Smooth muscle cell (in vitro differentiated cells): ENCODE measurements at regions not wholly inside any gene's neighbourhood (a gene's known extent, or its start where the extent isn't known, plus 50 kb on each side); places are given as distances from the start of the nearest gene placed in this dataset.

Experiments used
- DNase-seq: peaks from one replicate; lab custom pipeline; 2025; ENCODE audit not compliant: unreplicated experiment; lab: John Stamatoyannopoulos, UW
- H2AFZ ChIP-seq: fragments of 200-600 bp; sonication (generic); 2 replicates; pipeline ENCODE4 v1.6.0; 2016; ENCODE audit warnings: antibody characterized with exemption, low read depth, mild to moderate bottlenecking
- H3F3A ChIP-seq: fragments of 200-600 bp; sonication (generic); 2 replicates; pipeline ENCODE4 v1.6.0; 2017; ENCODE audit warnings: antibody characterized with exemption, low read depth
- H3K27ac ChIP-seq: fragments of 200-600 bp; sonication (generic); 2 replicates; pipeline ENCODE4 v1.5.1; 2016; ENCODE audit warnings: low read depth, mild to moderate bottlenecking
- H3K27me3 ChIP-seq: fragments of 200-600 bp; sonication (generic); 2 replicates; pipeline ENCODE4 v1.6.1; 2016; ENCODE audit warnings: low read depth, mild to moderate bottlenecking
- H3K36me3 ChIP-seq: fragments of 200-600 bp; sonication (generic); 2 replicates; pipeline ENCODE4 v1.5.1; 2016; ENCODE audit warnings: low read depth
- H3K4me1 ChIP-seq: fragments of 200-600 bp; sonication (generic); 2 replicates; pipeline ENCODE4 v1.5.1; 2016; ENCODE audit warnings: low read depth
- H3K4me2 ChIP-seq: fragments of 200-600 bp; sonication (generic); 2 replicates; pipeline ENCODE4 v1.6.0; 2016; ENCODE audit warnings: mild to moderate bottlenecking
- H3K4me3 ChIP-seq: fragments of 200-600 bp; sonication (generic); 2 replicates; pipeline ENCODE4 v1.5.1; 2016; ENCODE audit warnings: mild to moderate bottlenecking
- H3K79me2 ChIP-seq: fragments of 200-600 bp; sonication (generic); 2 replicates; pipeline ENCODE4 v1.6.0; 2016; ENCODE audit warnings: low read depth, mild to moderate bottlenecking
- H3K9ac ChIP-seq: fragments of 200-600 bp; sonication (generic); 2 replicates; pipeline ENCODE4 v1.6.0; 2016; ENCODE audit warnings: low read depth
- H3K9me3 ChIP-seq: fragments of 200-600 bp; sonication (generic); replicated peaks from 2 replicates; pipeline ENCODE4 v1.5.1; 2016; ENCODE audit warnings: low read depth
- H4K20me1 ChIP-seq: fragments of 200-600 bp; sonication (generic); 2 replicates; pipeline ENCODE4 v1.6.0; 2016; ENCODE audit warnings: low read depth
- WGBS: methylation state at CpG from one replicate; pipeline ENCODE4 v1.1.7; 2016; ENCODE audit warnings: low lambda C conversion rate; 5-methylcytosine and 5-hydroxymethylcytosine counted together
- TF ChIP-seq, protein P1 (sequence below): fragments of 200-600 bp; sonication (generic); IDR thresholded peaks from 2 replicates; pipeline ENCODE4 v1.5.1; 2017; ENCODE audit warnings: borderline replicate concordance, mild to moderate bottlenecking, antibody characterized with exemption; ENCODE audit not compliant: insufficient read depth, poor library complexity, severe bottlenecking

DNA sequence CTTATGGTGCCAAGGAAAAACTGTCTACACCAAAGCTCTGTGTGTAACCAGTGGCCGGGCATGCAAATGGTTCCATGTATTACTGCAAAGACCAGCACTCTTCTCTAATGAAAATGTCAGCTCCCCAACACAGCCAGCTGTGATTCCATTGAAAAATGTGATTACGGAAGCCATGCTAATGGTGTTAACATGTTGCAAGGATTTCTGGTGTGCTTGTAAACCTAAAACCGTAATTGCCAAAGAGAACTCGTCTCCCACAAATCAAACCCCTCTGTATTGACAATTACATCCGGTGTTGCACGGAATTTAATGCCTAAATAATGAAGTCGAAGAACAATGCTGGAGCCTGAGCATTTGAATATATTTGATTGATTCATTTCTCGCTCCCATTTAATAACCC is 351.7 kb downstream of the NPIPA8 start:
- Histone ChIP-seq H3K9ac (no peak overlapping the region), H3K9me3 (no peaks in the 10 kb centered on the region), H3K4me3 (no peak overlapping the region), H3K4me1 (no peaks in the 10 kb centered on the region), H2AFZ (no peak overlapping the region), H3K79me2 (no peaks in the 10 kb centered on the region), H3K36me3 (no peaks in the 10 kb centered on the region), H3K27ac (no peak overlapping the region), H3K4me2 (no peak overlapping the region), H3K27me3 (peaks cover 2% of the 10 kb centered on the region), H4K20me1 (no peaks in the 10 kb centered on the region), H3F3A (no peaks in the 10 kb centered on the region)
- TF ChIP-seq, protein P1, sequence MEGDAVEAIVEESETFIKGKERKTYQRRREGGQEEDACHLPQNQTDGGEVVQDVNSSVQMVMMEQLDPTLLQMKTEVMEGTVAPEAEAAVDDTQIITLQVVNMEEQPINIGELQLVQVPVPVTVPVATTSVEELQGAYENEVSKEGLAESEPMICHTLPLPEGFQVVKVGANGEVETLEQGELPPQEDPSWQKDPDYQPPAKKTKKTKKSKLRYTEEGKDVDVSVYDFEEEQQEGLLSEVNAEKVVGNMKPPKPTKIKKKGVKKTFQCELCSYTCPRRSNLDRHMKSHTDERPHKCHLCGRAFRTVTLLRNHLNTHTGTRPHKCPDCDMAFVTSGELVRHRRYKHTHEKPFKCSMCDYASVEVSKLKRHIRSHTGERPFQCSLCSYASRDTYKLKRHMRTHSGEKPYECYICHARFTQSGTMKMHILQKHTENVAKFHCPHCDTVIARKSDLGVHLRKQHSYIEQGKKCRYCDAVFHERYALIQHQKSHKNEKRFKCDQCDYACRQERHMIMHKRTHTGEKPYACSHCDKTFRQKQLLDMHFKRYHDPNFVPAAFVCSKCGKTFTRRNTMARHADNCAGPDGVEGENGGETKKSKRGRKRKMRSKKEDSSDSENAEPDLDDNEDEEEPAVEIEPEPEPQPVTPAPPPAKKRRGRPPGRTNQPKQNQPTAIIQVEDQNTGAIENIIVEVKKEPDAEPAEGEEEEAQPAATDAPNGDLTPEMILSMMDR, result no peak
- WGBS, result 88% methylated on average over 8 of the region's 8 CpGs
- DNase-seq, result no peak

DNA sequence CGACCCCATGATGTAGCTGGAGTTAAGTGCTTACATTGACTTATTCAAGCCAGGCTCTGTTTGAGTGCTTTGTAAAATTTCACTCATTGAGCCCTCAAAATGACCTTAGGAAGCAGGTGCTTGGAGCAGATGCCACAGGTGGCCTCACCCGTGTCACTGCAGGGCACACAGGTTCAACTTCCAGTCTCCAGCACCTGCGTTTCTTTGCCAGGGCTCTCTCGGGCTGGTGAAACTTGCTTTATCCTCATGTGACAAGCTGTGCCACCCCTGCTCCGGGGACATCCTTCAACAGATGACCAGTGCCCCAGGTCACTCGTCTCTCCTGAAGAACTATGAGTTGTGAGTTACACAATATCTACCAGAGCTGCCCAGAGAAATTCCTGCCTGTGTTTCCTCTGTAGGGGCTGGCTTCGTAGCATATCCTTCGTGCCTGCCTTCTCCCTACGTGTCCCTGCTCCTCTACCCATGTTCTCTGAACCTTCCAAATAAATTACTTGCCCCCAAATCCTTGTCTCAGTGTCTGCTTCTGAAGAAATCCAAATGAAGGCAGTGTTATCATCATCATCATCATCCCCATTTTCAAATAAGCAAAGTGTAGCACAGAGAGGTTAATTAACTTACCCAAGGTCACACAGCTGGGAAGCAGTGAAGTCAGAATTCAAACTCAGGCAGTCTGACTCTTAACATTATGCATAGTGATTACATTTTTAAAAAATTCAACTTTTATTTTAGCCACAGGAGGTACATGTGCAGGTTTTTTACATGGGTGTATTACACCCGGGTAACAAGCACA is 352.5 kb downstream of the NPIPA8 start:
- TF ChIP-seq, protein P1, result no peak
- Histone ChIP-seq H3K4me1 (no peaks in the 10 kb centered on the region), H3K4me3 (no peak overlapping the region), H3K4me2 (no peak overlapping the region), H3K9ac (no peak overlapping the region), H3K27me3 (peaks cover 2% of the 10 kb centered on the region), H3K27ac (no peak overlapping the region), H3K9me3 (no peaks in the 10 kb centered on the region), H2AFZ (no peak overlapping the region), H3F3A (no peaks in the 10 kb centered on the region), H4K20me1 (no peaks in the 10 kb centered on the region), H3K36me3 (no peaks in the 10 kb centered on the region), H3K79me2 (no peaks in the 10 kb centered on the region)
- DNase-seq, result no peak
- 91% methylated on average over 10 of the region's 10 CpGs for WGBS

DNA sequence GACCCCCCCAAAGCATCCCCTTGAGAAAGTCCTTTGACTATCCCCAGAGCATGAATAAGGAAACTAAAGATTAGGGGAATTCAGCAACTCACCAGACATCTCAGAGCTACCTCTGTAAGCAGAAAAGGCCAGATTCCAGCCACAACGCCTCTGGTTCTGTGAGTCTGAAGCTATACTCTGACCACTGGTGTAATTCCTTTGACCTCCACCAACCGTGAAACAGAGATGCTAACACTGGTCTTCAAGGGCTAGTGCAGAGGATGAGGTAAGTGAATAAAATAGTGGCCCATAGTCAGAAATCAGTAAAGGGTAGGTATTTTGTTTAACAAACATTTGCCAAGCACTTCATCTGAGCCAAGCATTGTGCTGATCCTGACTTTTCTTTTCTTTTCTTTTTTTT is 353.4 kb downstream of the NPIPA8 start:
- 73% methylated on average over 2 of the region's 2 CpGs for WGBS
- Histone ChIP-seq H3K4me1 (no peaks in the 10 kb centered on the region), H3K9ac (no peak overlapping the region), H3K79me2 (no peaks in the 10 kb centered on the region), H3K4me3 (no peak overlapping the region), H3K36me3 (no peaks in the 10 kb centered on the region), H2AFZ (no peak overlapping the region), H3K4me2 (no peak overlapping the region), H3K9me3 (no peaks in the 10 kb centered on the region), H4K20me1 (no peaks in the 10 kb centered on the region), H3K27ac (no peak overlapping the region), H3K27me3 (peaks cover 2% of the 10 kb centered on the region), H3F3A (no peaks in the 10 kb centered on the region)
- DNase-seq, result no peak
- TF ChIP-seq, protein P1, result no peak

DNA sequence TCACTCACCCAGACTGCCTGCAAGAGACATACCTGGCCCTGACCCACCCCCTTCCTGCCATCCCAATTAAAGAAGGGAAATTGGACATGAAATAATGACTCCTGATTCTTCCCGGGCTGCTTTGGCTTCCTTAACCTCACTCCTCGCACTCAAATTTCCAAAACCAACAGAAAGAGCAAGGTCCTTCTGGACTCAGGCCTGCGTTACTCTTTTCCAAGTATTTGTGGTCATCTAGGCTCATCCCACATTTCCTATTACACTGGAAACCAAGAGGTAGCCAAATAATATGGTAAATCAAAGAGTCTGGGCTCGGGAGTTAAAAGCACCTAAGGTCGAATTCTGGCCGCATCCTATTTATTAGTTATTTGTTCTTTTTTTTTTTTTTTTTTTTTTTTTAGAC is 359.3 kb downstream of the NPIPA8 start:
- H3K9ac ChIP-seq, result no peak overlapping the region
- 92% methylated on average over 6 of the region's 6 CpGs for WGBS

More for the DNA sequence above, 359.3 kb downstream of the NPIPA8 start:
- H3K27ac ChIP-seq, result no peak overlapping the region
- H3K9me3 ChIP-seq, result no peaks in the 10 kb centered on the region
- no peak overlapping the region for H3K4me3 ChIP-seq
- TF ChIP-seq, protein P1, result no peak
- no peaks in the 10 kb centered on the region for H4K20me1 ChIP-seq
- peaks cover 19% of the 10 kb centered on the region for H3K27me3 ChIP-seq
- no peaks in the 10 kb centered on the region for H3K4me1 ChIP-seq
- no peak overlapping the region for H3K4me2 ChIP-seq
- DNase-seq, result no peak
- no peaks in the 10 kb centered on the region for H3K79me2 ChIP-seq
- H2AFZ ChIP-seq, result no peak overlapping the region
- no peaks in the 10 kb centered on the region for H3K36me3 ChIP-seq
- no peaks in the 10 kb centered on the region for H3F3A ChIP-seq
